H1 (cell line): ENCODE measurements at regions not wholly inside any gene's neighbourhood (a gene's known extent, or its start where the extent isn't known, plus 50 kb on each side); places are given as distances from the start of the nearest gene placed in this dataset.

Source experiments
- CTCF ChIA-PET: fragments of 300-600 bp; sonication (Branson Sonifier 250); formaldehyde crosslinking; loops from one replicate; lab custom pipeline; 2021; ENCODE audit not compliant: partially characterized antibody; lab: Charles Lee
- POLR2A ChIA-PET: fragments of 300-600 bp; sonication (Branson Sonifier 250); formaldehyde crosslinking; loops from one replicate; lab custom pipeline; 2021; ENCODE audit warnings: inconsistent platforms; ENCODE audit not compliant: partially characterized antibody; lab: Charles Lee
- DNase-seq, 2 experiments: peaks; one replicate each; pipeline versions ENCODE4 v3.0.0 to v3.0.0-alpha.2; 2010 to 2022; ENCODE audit warnings: low spot score in 2 of 2, low read depth in 1 of 2, mixed read lengths in 1 of 2
- FAIRE-seq: peaks from 2 replicates; lab custom pipeline; 2011; peaks lifted over from hg19 to GRCh38; lab: Jason Lieb, UNC
- H2AFZ ChIP-seq: 2 replicates; pipeline ENCODE4 v1.8.1; 2012; ENCODE audit warnings: low read length, inconsistent platforms
- H2AK5ac ChIP-seq: 2 replicates; pipeline ENCODE4 v1.6.1; 2013; ENCODE audit warnings: low read depth, low read length
- H2BK120ac ChIP-seq: replicated peaks from 2 replicates; pipeline ENCODE3; 2013; ENCODE audit warnings: low read depth, low read length, inconsistent platforms
- H2BK12ac ChIP-seq: 2 replicates; pipeline ENCODE4 v1.6.1; 2013; ENCODE audit warnings: low read depth, low read length
- H2BK15ac ChIP-seq: 2 replicates; pipeline ENCODE4 v1.6.1; 2013; ENCODE audit warnings: low read length
- H2BK20ac ChIP-seq: 2 replicates; pipeline ENCODE4 v1.6.1; 2013; ENCODE audit warnings: low read length
- H2BK5ac ChIP-seq: 2 replicates; pipeline ENCODE4 v1.6.1; 2013; ENCODE audit warnings: low read depth, low read length
- H3K14ac ChIP-seq: 2 replicates; pipeline ENCODE4 v1.6.1; 2013; ENCODE audit warnings: inconsistent platforms; ENCODE audit not compliant: insufficient read length
- H3K18ac ChIP-seq: 2 replicates; pipeline ENCODE4 v1.6.1; 2013; ENCODE audit warnings: low read length; ENCODE audit errors: extremely low read depth
- H3K23ac ChIP-seq: 2 replicates; pipeline ENCODE4 v1.6.1; 2013; ENCODE audit warnings: inconsistent platforms; ENCODE audit not compliant: insufficient read length
- H3K23me2 ChIP-seq: 2 replicates; pipeline ENCODE4 v1.6.1; 2013; ENCODE audit warnings: low read depth, low read length
- H3K27ac ChIP-seq: 2 replicates; pipeline ENCODE4 v1.6.1; 2011; ENCODE audit warnings: low read depth, low read length, inconsistent platforms
- H3K27me3 ChIP-seq, 4 experiments: replicated peaks in 1 of 4; 1 replicate in 1 of 4; 2 replicates in 3 of 4; pipeline versions ENCODE4 v1.6.1 to v1.8.1; 2011 to 2013; ENCODE audit warnings: low read length in 3 of 4, mild to moderate bottlenecking in 3 of 4, inconsistent platforms in 2 of 4, mixed read lengths in 2 of 4, moderate library complexity in 1 of 4; ENCODE audit not compliant: control insufficient read depth in 3 of 4, insufficient read depth in 3 of 4; ENCODE audit errors: extremely low read depth in 1 of 4
- H3K36me3 ChIP-seq, 4 experiments: 2 replicates each; pipeline versions ENCODE4 v1.6.1 to v1.8.1; 2011 to 2013; ENCODE audit warnings: mild to moderate bottlenecking in 4 of 4, low read length in 3 of 4, moderate library complexity in 2 of 4, control low read depth in 1 of 4, inconsistent platforms in 1 of 4; ENCODE audit not compliant: insufficient read depth in 4 of 4, control insufficient read depth in 2 of 4
- H3K4ac ChIP-seq: replicated peaks from 2 replicates; pipeline ENCODE3; 2013; ENCODE audit warnings: low read length, low read depth, mixed read lengths, inconsistent platforms; ENCODE audit not compliant: insufficient read length
- H3K4me1 ChIP-seq, 4 experiments: replicated peaks in 1 of 4; 1 replicate in 1 of 4; 2 replicates in 3 of 4; pipeline versions ENCODE4 v1.6.1 to v1.8.1; 2011 to 2013; ENCODE audit warnings: low read length in 3 of 4, inconsistent platforms in 2 of 4, mixed read lengths in 1 of 4; ENCODE audit not compliant: insufficient read depth in 4 of 4, control insufficient read depth in 3 of 4
- H3K4me2 ChIP-seq, 2 experiments: 2 replicates each; pipeline versions ENCODE4 v1.6.1 to v1.8.1; 2011 to 2013; ENCODE audit warnings: low read depth in 2 of 2, low read length in 2 of 2, control low read depth in 1 of 2, inconsistent platforms in 1 of 2, mild to moderate bottlenecking in 1 of 2; ENCODE audit not compliant: insufficient read depth in 1 of 2
- H3K4me3 ChIP-seq, 4 experiments: fragments of 200-600, 300-600 bp in 1 of 4; sonication (generic), shearing (Covaris generic), sonication (Bioruptor Twin) in 1 of 4; 2 replicates each; pipeline versions ENCODE4 v1.5.1 to v1.8.1; 2011 to 2016; ENCODE audit warnings: low read length in 4 of 4, low read depth in 3 of 4, control low read depth in 2 of 4, inconsistent platforms in 2 of 4, mild to moderate bottlenecking in 2 of 4, mixed read lengths in 1 of 4, moderate library complexity in 1 of 4; ENCODE audit not compliant: insufficient read depth in 2 of 4; ENCODE audit errors: extremely low read depth in 1 of 4
- H3K56ac ChIP-seq: replicated peaks from 2 replicates; pipeline ENCODE3; 2013; ENCODE audit warnings: low read depth, mild to moderate bottlenecking, mixed read lengths, low read length, inconsistent platforms; ENCODE audit not compliant: insufficient read length
- H3K79me1 ChIP-seq: 2 replicates; pipeline ENCODE4 v1.6.1; 2013; ENCODE audit warnings: low read depth, low read length, control low read depth
- H3K79me2 ChIP-seq, 2 experiments: 2 replicates each; pipeline versions ENCODE4 v1.6.1 to v1.8.1; 2012 to 2013; ENCODE audit warnings: low read length in 2 of 2, mild to moderate bottlenecking in 2 of 2, inconsistent platforms in 1 of 2; ENCODE audit not compliant: insufficient read depth in 2 of 2, control insufficient read depth in 1 of 2
- H3K9ac ChIP-seq, 4 experiments: replicated peaks in 1 of 4; 1 replicate in 1 of 4; 2 replicates in 3 of 4; pipeline versions ENCODE4 v1.6.1 to v1.8.1; 2011 to 2013; ENCODE audit warnings: low read depth in 3 of 4, low read length in 3 of 4, control low read depth in 2 of 4, mild to moderate bottlenecking in 2 of 4, moderate library complexity in 2 of 4, inconsistent platforms in 1 of 4; ENCODE audit errors: extremely low read depth in 1 of 4
- H3K9me3 ChIP-seq, 2 experiments: 2 replicates each; pipeline versions ENCODE4 v1.6.1 to v1.8.1; 2012 to 2013; ENCODE audit warnings: mild to moderate bottlenecking in 2 of 2, moderate library complexity in 2 of 2, control low read depth in 1 of 2, inconsistent platforms in 1 of 2, low read depth in 1 of 2, low read length in 1 of 2, mixed read lengths in 1 of 2; ENCODE audit not compliant: insufficient read depth in 2 of 2
- H4K20me1 ChIP-seq, 2 experiments: replicated peaks in 1 of 2; 2 replicates each; pipeline versions ENCODE3 to v1.8.1; 2011 to 2013; ENCODE audit warnings: inconsistent platforms in 2 of 2, low read length in 2 of 2, mild to moderate bottlenecking in 1 of 2; ENCODE audit not compliant: insufficient read depth in 2 of 2, control insufficient read depth in 1 of 2
- H4K5ac ChIP-seq: 2 replicates; pipeline ENCODE4 v1.6.1; 2013; ENCODE audit warnings: low read length, low read depth, mixed read lengths, inconsistent platforms; ENCODE audit not compliant: insufficient read length
- H4K8ac ChIP-seq: 2 replicates; pipeline ENCODE4 v1.8.0; 2013; ENCODE audit warnings: mild to moderate bottlenecking, moderate library complexity, low read length, inconsistent platforms; ENCODE audit not compliant: insufficient read depth; ENCODE audit errors: extremely low read depth
- H4K91ac ChIP-seq: replicated peaks from 2 replicates; pipeline ENCODE3; 2013; ENCODE audit warnings: low read length, mixed read lengths, inconsistent platforms; ENCODE audit not compliant: insufficient read length
- CEBPB ChIP-seq: IDR thresholded peaks from 2 replicates; pipeline ENCODE4 v1.6.1; 2012; ENCODE audit warnings: low read depth, low read length
- EZH2 ChIP-seq: fragments of 200-600 bp; sonication (generic); IDR thresholded peaks from 2 replicates; pipeline ENCODE4 v1.7.1; 2012; ENCODE audit warnings: low read depth, mild to moderate bottlenecking, moderate library complexity, low read length, inconsistent platforms; ENCODE audit not compliant: severe bottlenecking
- FOSL1 ChIP-seq: IDR thresholded peaks from 2 replicates; pipeline ENCODE4 v1.6.1; 2011; ENCODE audit warnings: mild to moderate bottlenecking, low read depth, low read length, moderate library complexity; ENCODE audit not compliant: insufficient read depth
- GTF2F1 ChIP-seq: IDR thresholded peaks from 2 replicates; pipeline ENCODE4 v1.6.1; 2012; ENCODE audit warnings: low read depth, low read length, improper control_type of control experiment, borderline replicate concordance
- POLR2A ChIP-seq, 2 experiments: IDR thresholded peaks; 1 replicate in 1 of 2; 2 replicates in 1 of 2; pipeline ENCODE4 v1.6.1; 2011; ENCODE audit warnings: low read depth in 2 of 2, low read length in 2 of 2, mild to moderate bottlenecking in 2 of 2; ENCODE audit errors: control extremely low read depth in 1 of 2
- TBP ChIP-seq: IDR thresholded peaks from 2 replicates; pipeline ENCODE4 v1.6.1; 2011; ENCODE audit warnings: low read depth, low read length, improper control_type of control experiment
- ZNF274 ChIP-seq: IDR thresholded peaks from 2 replicates; pipeline ENCODE4 v1.7.0; 2012; ENCODE audit warnings: low read length, borderline replicate concordance; ENCODE audit errors: extremely low read depth

- H3K79me1 ChIP-seq: no peaks in the 10 kb centered on the region
- no peak overlapping the region for H3K4me2 ChIP-seq
- H3K23me2 ChIP-seq: no peaks in the 10 kb centered on the region
- ChIA-PET CTCF (interaction anchor here (1.2 to 1.3 kb wide), 2 partner anchors 57 to 622 kb away, joined by 3 to 6 read pairs; no protein-coding TSS in a partner anchor), POLR2A (no interaction called here)
- H2BK5ac ChIP-seq: no peak overlapping the region
- H2BK12ac ChIP-seq: no peak overlapping the region
- no peak overlapping the region for H2AK5ac ChIP-seq
- TF ChIP-seq POLR2A (IDR thresholded peaks at IDR 0.05; ENCODE audit: control extremely low read depth in 1 of 2, low read depth in 2 of 2, low read length in 2 of 2): no peak
- TF ChIP-seq FOSL1: no peak
- TF ChIP-seq TBP: no peak
- no peak for TF ChIP-seq GTF2F1
- no peak for TF ChIP-seq EZH2
- TF ChIP-seq CEBPB: no peak
- no peak for TF ChIP-seq ZNF274
- no peaks in the 10 kb centered on the region for H3K9me3 ChIP-seq
- H2BK20ac ChIP-seq: no peak overlapping the region
- no peak overlapping the region for H2AFZ ChIP-seq
- no peak overlapping the region for H3K56ac ChIP-seq
- FAIRE-seq (no peak), DNase-seq (no peak)
- H4K5ac ChIP-seq: no peak overlapping the region
- no peaks in the 10 kb centered on the region for H4K20me1 ChIP-seq
- no peak overlapping the region for H4K8ac ChIP-seq
- H3K27me3 ChIP-seq: no peaks in the 10 kb centered on the region
- H3K4me3 ChIP-seq: no peak overlapping the region
- H3K4me1 ChIP-seq: no peaks in the 10 kb centered on the region
- no peak overlapping the region for H3K9ac ChIP-seq
- no peak overlapping the region for H3K18ac ChIP-seq
- H4K91ac ChIP-seq: no peak overlapping the region
- no peaks in the 10 kb centered on the region for H3K36me3 ChIP-seq
- no peak overlapping the region for H2BK120ac ChIP-seq
- H3K4ac ChIP-seq: no peak overlapping the region
- H3K14ac ChIP-seq: no peak overlapping the region
- no peak overlapping the region for H2BK15ac ChIP-seq
- H3K27ac ChIP-seq: no peak overlapping the region
- H3K79me2 ChIP-seq: no peaks in the 10 kb centered on the region
- no peak overlapping the region for H3K23ac ChIP-seq
Observed at GRCh38 chr1:87914396-87914795, 585.7 kb downstream of the LMO4 start.
